ENCODE measurements at regions not wholly inside any gene's neighbourhood (a gene's known extent, or its start where the extent isn't known, plus 50 kb on each side); places are given as distances from the start of the nearest gene placed in this dataset.

DNA sequence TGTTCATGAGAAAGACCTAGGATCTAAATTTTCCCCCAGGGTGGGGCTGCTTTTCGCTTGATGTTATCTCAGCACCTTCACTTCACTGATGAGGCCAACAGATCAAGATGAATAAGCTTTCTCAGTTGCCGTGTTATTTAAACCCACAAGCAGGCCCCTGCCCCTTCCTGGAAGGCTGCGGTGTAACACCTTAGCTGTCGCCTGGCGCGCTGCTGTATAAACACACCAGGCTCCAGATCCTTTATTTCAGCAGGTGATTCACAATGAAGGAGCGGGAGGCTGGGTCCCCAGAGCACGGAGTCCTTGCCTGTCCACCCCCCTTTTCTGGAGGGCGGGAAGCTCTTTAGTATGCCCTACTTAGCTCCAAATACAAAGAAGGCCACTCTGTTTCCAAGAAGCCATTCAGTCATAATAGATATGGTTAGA, 515.4 kb downstream of the FUT8 start:
- H3K9me3 Mint-ChIP-seq: no peaks in the 10 kb centered on the region
- no peak overlapping the region for H3K4me3 Mint-ChIP-seq
- Histone ChIP-seq H3K9ac (ENCODE audit: extremely low read depth, low read length, poor library complexity, severe bottlenecking) (no peak overlapping the region), H3K36me3 (ENCODE audit: control insufficient read depth, insufficient read depth, low read length) (no peaks in the 10 kb centered on the region), H3K4me3 (ENCODE audit: low read length) (no peak overlapping the region), H3K9me3 (ENCODE audit: control insufficient read depth, low read length) (no peaks in the 10 kb centered on the region), H3K4me1 (ENCODE audit: control insufficient read depth, insufficient read depth, low read length) (peaks cover 21% of the 10 kb centered on the region), H3K27me3 (ENCODE audit: control insufficient read depth, insufficient read depth, low read length, poor library complexity, severe bottlenecking) (no peaks in the 10 kb centered on the region), H3K27ac (ENCODE audit: low read depth, low read length) (no peak overlapping the region)
- TF ChIP-seq, protein P1, sequence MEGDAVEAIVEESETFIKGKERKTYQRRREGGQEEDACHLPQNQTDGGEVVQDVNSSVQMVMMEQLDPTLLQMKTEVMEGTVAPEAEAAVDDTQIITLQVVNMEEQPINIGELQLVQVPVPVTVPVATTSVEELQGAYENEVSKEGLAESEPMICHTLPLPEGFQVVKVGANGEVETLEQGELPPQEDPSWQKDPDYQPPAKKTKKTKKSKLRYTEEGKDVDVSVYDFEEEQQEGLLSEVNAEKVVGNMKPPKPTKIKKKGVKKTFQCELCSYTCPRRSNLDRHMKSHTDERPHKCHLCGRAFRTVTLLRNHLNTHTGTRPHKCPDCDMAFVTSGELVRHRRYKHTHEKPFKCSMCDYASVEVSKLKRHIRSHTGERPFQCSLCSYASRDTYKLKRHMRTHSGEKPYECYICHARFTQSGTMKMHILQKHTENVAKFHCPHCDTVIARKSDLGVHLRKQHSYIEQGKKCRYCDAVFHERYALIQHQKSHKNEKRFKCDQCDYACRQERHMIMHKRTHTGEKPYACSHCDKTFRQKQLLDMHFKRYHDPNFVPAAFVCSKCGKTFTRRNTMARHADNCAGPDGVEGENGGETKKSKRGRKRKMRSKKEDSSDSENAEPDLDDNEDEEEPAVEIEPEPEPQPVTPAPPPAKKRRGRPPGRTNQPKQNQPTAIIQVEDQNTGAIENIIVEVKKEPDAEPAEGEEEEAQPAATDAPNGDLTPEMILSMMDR (conservative IDR thresholded peaks at IDR 0.05): peak; percentile 37
- peak; percentile 81 for DNase-seq
- H3K27ac Mint-ChIP-seq: no peak overlapping the region
- H3K27me3 Mint-ChIP-seq (ENCODE audit: insufficient read depth): peaks cover 25% of the 10 kb centered on the region
- 62 to 70% methylated on average over 5 to 9 of the region's 9 CpGs for WGBS, 2 experiments (ENCODE audit: insufficient coverage in 1 of 2, insufficient read length in 1 of 2)
- H3K4me1 Mint-ChIP-seq: peaks cover 33% of the 10 kb centered on the region
- no peaks in the 10 kb centered on the region for H3K36me3 Mint-ChIP-seq (ENCODE audit: low read depth)

DNA sequence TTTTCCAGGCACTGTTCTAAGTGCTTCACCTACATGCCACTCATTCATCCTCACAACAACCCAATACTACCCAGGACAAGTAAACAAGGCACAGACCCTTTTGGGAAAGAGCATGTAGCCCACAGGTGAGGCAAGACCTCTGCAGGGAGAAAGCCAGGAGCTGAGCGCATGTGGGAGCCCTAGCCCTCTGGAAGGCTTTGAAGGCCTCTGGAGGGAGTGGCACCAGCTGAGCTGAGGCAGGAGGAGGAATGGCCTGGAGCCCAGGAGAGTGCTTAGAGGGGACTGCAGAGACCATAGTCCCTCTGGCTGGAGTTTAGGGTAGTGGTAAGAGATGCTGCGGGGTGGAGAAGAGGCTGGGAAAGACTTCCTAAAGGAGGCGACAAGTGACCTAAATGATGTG, 516.5 kb downstream of the FUT8 start:
- Histone ChIP-seq H3K9ac (ENCODE audit: extremely low read depth, low read length, poor library complexity, severe bottlenecking) (no peak overlapping the region), H3K27ac (ENCODE audit: low read depth, low read length) (no peak overlapping the region), H3K36me3 (ENCODE audit: control insufficient read depth, insufficient read depth, low read length) (no peaks in the 10 kb centered on the region), H3K27me3 (ENCODE audit: control insufficient read depth, insufficient read depth, low read length, poor library complexity, severe bottlenecking) (no peaks in the 10 kb centered on the region), H3K9me3 (ENCODE audit: control insufficient read depth, low read length) (no peaks in the 10 kb centered on the region), H3K4me1 (ENCODE audit: control insufficient read depth, insufficient read depth, low read length) (peaks cover 21% of the 10 kb centered on the region), H3K4me3 (ENCODE audit: low read length) (no peak overlapping the region)
- H3K27ac Mint-ChIP-seq: no peak overlapping the region
- H3K4me1 Mint-ChIP-seq: peaks cover 33% of the 10 kb centered on the region
- H3K4me3 Mint-ChIP-seq: no peak overlapping the region
- no peaks in the 10 kb centered on the region for H3K36me3 Mint-ChIP-seq (ENCODE audit: low read depth)
- TF ChIP-seq, protein P1 (conservative IDR thresholded peaks at IDR 0.05): no peak
- peaks cover 25% of the 10 kb centered on the region for H3K27me3 Mint-ChIP-seq (ENCODE audit: insufficient read depth)
- WGBS, 2 experiments (ENCODE audit: insufficient coverage in 1 of 2, insufficient read length in 1 of 2): 97 to 100% methylated on average over 3 of the region's 3 CpGs
- DNase-seq: no peak
- no peaks in the 10 kb centered on the region for H3K9me3 Mint-ChIP-seq

DNA sequence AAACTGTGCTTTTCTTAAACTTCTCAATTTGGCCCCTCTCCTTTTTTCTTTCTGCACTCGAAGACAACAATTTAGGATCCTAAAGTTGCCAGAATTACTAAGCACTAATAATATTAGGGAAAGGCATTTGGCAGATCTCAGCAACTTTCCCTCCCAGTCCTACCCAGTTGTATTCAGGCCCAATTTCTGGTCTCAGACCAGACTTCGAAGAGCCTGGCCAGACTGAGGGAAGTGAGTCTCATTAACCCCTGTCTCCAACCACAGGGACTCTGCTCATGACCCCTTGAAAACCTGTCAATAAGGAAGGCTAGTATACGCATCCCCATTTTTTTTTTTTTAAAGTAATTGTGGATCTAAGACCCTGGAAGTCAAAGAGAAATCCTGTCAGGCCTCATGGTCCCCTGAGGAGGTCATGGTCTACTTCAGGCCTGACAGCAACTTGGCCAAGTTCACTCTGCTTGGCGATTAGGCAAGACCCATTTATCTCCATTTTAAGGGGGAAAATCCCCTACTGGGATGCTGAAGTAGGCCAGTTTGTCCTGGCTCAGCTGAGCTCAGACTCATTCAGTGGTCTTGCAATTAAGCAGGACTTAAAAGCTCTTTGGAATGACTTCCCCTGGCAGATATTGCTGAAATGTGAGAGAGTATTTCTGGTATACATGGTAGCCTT, 521.0 kb downstream of the FUT8 start:
- DNase-seq: no peak
- no peak overlapping the region for H3K27ac Mint-ChIP-seq
- WGBS, 2 experiments (ENCODE audit: insufficient coverage in 1 of 2, insufficient read length in 1 of 2): 93 to 97% methylated on average over 2 to 4 of the region's 4 CpGs

More for the DNA sequence above, 521.0 kb downstream of the FUT8 start:
- Mint-ChIP-seq H3K4me3 (no peak overlapping the region), H3K27me3 (ENCODE audit: insufficient read depth) (peaks cover 15% of the 10 kb centered on the region), H3K36me3 (ENCODE audit: low read depth) (no peaks in the 10 kb centered on the region), H3K9me3 (no peaks in the 10 kb centered on the region), H3K4me1 (peaks cover 13% of the 10 kb centered on the region)
- no peak overlapping the region for H3K9ac ChIP-seq (ENCODE audit: extremely low read depth, low read length, poor library complexity, severe bottlenecking)
- peaks cover 2% of the 10 kb centered on the region for H3K4me1 ChIP-seq (ENCODE audit: control insufficient read depth, insufficient read depth, low read length)
- H3K36me3 ChIP-seq (ENCODE audit: control insufficient read depth, insufficient read depth, low read length): no peaks in the 10 kb centered on the region
- no peak overlapping the region for H3K4me3 ChIP-seq (ENCODE audit: low read length)
- no peaks in the 10 kb centered on the region for H3K9me3 ChIP-seq (ENCODE audit: control insufficient read depth, low read length)
- no peak overlapping the region for H3K27ac ChIP-seq (ENCODE audit: low read depth, low read length)
- H3K27me3 ChIP-seq (ENCODE audit: control insufficient read depth, insufficient read depth, low read length, poor library complexity, severe bottlenecking): no peaks in the 10 kb centered on the region
- TF ChIP-seq, protein P1 (conservative IDR thresholded peaks at IDR 0.05): no peak

All from endodermal cell (in vitro differentiated cells).